ENCODE measurements at regions not wholly inside any gene's neighbourhood (a gene's known extent, or its start where the extent isn't known, plus 50 kb on each side); places are given as distances from the start of the nearest gene placed in this dataset.

DNA sequence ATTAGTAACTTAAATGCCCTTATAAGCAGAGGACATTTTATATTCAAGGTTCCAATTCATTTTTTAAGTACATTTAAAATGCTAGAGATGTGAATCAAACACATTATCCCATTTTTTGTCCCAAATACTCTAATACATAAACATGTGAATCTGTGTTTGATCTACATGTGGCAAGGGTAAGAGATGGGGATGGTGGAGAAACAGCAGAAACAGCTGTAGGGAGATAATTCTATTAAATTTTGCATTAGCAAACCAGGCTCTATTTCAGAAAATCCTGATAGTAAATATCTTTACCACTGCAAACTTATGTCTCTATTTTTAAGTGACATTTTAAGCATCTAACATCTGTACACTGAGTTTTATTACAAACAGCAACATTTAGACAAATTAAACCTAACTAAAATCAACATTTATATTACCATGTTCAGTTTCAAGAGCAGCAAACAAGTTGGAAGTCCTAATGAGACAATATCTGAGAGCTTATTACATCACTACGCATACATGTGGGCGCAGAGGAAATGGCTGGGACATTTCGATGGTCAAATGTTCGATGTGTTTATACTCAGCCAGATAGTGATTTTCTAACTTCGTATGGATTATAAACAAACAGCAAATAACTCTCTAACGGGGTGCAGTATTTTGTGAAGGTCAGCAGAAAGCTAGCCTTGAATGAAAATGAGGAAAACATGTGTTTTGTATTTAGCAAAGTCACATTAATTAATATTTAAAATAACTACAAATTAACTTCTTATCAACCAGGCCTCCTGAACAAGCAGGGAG, 165.1 kb downstream of the GJA1 start:
- Histone ChIP-seq H2BK20ac (ENCODE audit: low read depth, low read length, poor library complexity, severe bottlenecking) (no peak overlapping the region), H3K79me2 (ENCODE audit: insufficient read depth, low read length) (no peaks in the 10 kb centered on the region), H4K8ac (replicated peaks; ENCODE audit: insufficient read length, low read depth, low read length) (no peak overlapping the region), H3T11ph (ENCODE audit: low read length) (no peak overlapping the region), H2AFZ (ENCODE audit: low read length) (no peak overlapping the region), H3K4me2 (ENCODE audit: insufficient read depth, insufficient read length, low read length) (no peak overlapping the region), H3K14ac (ENCODE audit: insufficient read depth, low read length) (no peak overlapping the region), H2BK12ac (ENCODE audit: insufficient read length, low read depth, low read length) (no peak overlapping the region), H2BK15ac (ENCODE audit: low read depth, low read length) (no peak overlapping the region), H3K9me3 (ENCODE audit: control insufficient read depth, low read depth, low read length) (no peaks in the 10 kb centered on the region), H3K9ac (ENCODE audit: extremely low read depth, insufficient read length, low read length) (no peak overlapping the region), H4K91ac (ENCODE audit: insufficient read length, low read depth, low read length) (no peak overlapping the region), H3K56ac (ENCODE audit: insufficient read length, low read depth, low read length) (no peak overlapping the region), H3K27ac (ENCODE audit: insufficient read length, low read depth, low read length) (no peak overlapping the region), H3K79me1 (ENCODE audit: insufficient read depth, low read depth, low read length, poor library complexity, severe bottlenecking) (no peaks in the 10 kb centered on the region), H2BK120ac (ENCODE audit: low read depth, low read length, poor library complexity, severe bottlenecking) (no peak overlapping the region), H3K4ac (ENCODE audit: low read depth, low read length) (no peak overlapping the region), H3K27me3 (ENCODE audit: insufficient read depth, low read length) (no peaks in the 10 kb centered on the region), H4K5ac (ENCODE audit: insufficient read length, low read depth, low read length) (no peak overlapping the region), H2BK5ac (ENCODE audit: insufficient read length, low read length) (no peak overlapping the region), H2AK5ac (ENCODE audit: insufficient read length, low read length) (no peak overlapping the region), H3K4me1 (ENCODE audit: insufficient read depth, low read length) (no peaks in the 10 kb centered on the region), H3K23ac (ENCODE audit: insufficient read length, low read depth, low read length) (no peak overlapping the region), H3K18ac (ENCODE audit: insufficient read length, low read depth, low read length) (no peak overlapping the region), H3K23me2 (ENCODE audit: insufficient read length, low read depth, low read length, poor library complexity, severe bottlenecking) (no peaks in the 10 kb centered on the region), H4K20me1 (ENCODE audit: control insufficient read depth, insufficient read depth, insufficient read length) (no peaks in the 10 kb centered on the region)
- Mint-ChIP-seq H3K36me3 (ENCODE audit: insufficient read depth in 1 of 3, low read depth in 3 of 3) (no peaks in the 10 kb centered on the region; a peak in 1 of 7 replicates), H3K4me1 (no peaks in the 10 kb centered on the region), H3K27ac (no peak overlapping the region), H3K9me3 (no peaks in the 10 kb centered on the region), H3K27me3 (ENCODE audit: low read depth) (no peaks in the 10 kb centered on the region), H3K4me3 (no peak overlapping the region)
- WGBS (ENCODE audit: extremely low coverage, insufficient read length, low lambda C conversion rate), result no CpG with 5 or more reads among the region's 6 CpGs
- DNase-seq, result no peak
- TF ChIP-seq, protein P1, sequence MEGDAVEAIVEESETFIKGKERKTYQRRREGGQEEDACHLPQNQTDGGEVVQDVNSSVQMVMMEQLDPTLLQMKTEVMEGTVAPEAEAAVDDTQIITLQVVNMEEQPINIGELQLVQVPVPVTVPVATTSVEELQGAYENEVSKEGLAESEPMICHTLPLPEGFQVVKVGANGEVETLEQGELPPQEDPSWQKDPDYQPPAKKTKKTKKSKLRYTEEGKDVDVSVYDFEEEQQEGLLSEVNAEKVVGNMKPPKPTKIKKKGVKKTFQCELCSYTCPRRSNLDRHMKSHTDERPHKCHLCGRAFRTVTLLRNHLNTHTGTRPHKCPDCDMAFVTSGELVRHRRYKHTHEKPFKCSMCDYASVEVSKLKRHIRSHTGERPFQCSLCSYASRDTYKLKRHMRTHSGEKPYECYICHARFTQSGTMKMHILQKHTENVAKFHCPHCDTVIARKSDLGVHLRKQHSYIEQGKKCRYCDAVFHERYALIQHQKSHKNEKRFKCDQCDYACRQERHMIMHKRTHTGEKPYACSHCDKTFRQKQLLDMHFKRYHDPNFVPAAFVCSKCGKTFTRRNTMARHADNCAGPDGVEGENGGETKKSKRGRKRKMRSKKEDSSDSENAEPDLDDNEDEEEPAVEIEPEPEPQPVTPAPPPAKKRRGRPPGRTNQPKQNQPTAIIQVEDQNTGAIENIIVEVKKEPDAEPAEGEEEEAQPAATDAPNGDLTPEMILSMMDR (conservative IDR thresholded peaks at IDR 0.05), result no peak

Data from H9 (cell line).